H1 (cell line): ENCODE measurements at regions not wholly inside any gene's neighbourhood (a gene's known extent, or its start where the extent isn't known, plus 50 kb on each side); places are given as distances from the start of the nearest gene placed in this dataset.

Source experiments
- CTCF ChIA-PET: fragments of 300-600 bp; sonication (Branson Sonifier 250); formaldehyde crosslinking; loops from one replicate; lab custom pipeline; 2021; ENCODE audit not compliant: partially characterized antibody; lab: Charles Lee
- POLR2A ChIA-PET: fragments of 300-600 bp; sonication (Branson Sonifier 250); formaldehyde crosslinking; loops from one replicate; lab custom pipeline; 2021; ENCODE audit warnings: inconsistent platforms; ENCODE audit not compliant: partially characterized antibody; lab: Charles Lee
- DNase-seq, 2 experiments: peaks; one replicate each; pipeline versions ENCODE4 v3.0.0 to v3.0.0-alpha.2; 2010 to 2022; ENCODE audit warnings: low spot score in 2 of 2, low read depth in 1 of 2, mixed read lengths in 1 of 2
- FAIRE-seq: peaks from 2 replicates; lab custom pipeline; 2011; peaks lifted over from hg19 to GRCh38; lab: Jason Lieb, UNC
- H2AFZ ChIP-seq: 2 replicates; pipeline ENCODE4 v1.8.1; 2012; ENCODE audit warnings: low read length, inconsistent platforms
- H2AK5ac ChIP-seq: 2 replicates; pipeline ENCODE4 v1.6.1; 2013; ENCODE audit warnings: low read depth, low read length
- H2BK120ac ChIP-seq: replicated peaks from 2 replicates; pipeline ENCODE3; 2013; ENCODE audit warnings: low read depth, low read length, inconsistent platforms
- H2BK12ac ChIP-seq: 2 replicates; pipeline ENCODE4 v1.6.1; 2013; ENCODE audit warnings: low read depth, low read length
- H2BK15ac ChIP-seq: 2 replicates; pipeline ENCODE4 v1.6.1; 2013; ENCODE audit warnings: low read length
- H2BK20ac ChIP-seq: 2 replicates; pipeline ENCODE4 v1.6.1; 2013; ENCODE audit warnings: low read length
- H2BK5ac ChIP-seq: 2 replicates; pipeline ENCODE4 v1.6.1; 2013; ENCODE audit warnings: low read depth, low read length
- H3K14ac ChIP-seq: 2 replicates; pipeline ENCODE4 v1.6.1; 2013; ENCODE audit warnings: inconsistent platforms; ENCODE audit not compliant: insufficient read length
- H3K18ac ChIP-seq: 2 replicates; pipeline ENCODE4 v1.6.1; 2013; ENCODE audit warnings: low read length; ENCODE audit errors: extremely low read depth
- H3K23ac ChIP-seq: 2 replicates; pipeline ENCODE4 v1.6.1; 2013; ENCODE audit warnings: inconsistent platforms; ENCODE audit not compliant: insufficient read length
- H3K23me2 ChIP-seq: 2 replicates; pipeline ENCODE4 v1.6.1; 2013; ENCODE audit warnings: low read depth, low read length
- H3K27ac ChIP-seq: 2 replicates; pipeline ENCODE4 v1.6.1; 2011; ENCODE audit warnings: low read depth, low read length, inconsistent platforms
- H3K27me3 ChIP-seq, 4 experiments: replicated peaks in 1 of 4; 1 replicate in 1 of 4; 2 replicates in 3 of 4; pipeline versions ENCODE4 v1.6.1 to v1.8.1; 2011 to 2013; ENCODE audit warnings: low read length in 3 of 4, mild to moderate bottlenecking in 3 of 4, inconsistent platforms in 2 of 4, mixed read lengths in 2 of 4, moderate library complexity in 1 of 4; ENCODE audit not compliant: control insufficient read depth in 3 of 4, insufficient read depth in 3 of 4; ENCODE audit errors: extremely low read depth in 1 of 4
- H3K36me3 ChIP-seq, 4 experiments: 2 replicates each; pipeline versions ENCODE4 v1.6.1 to v1.8.1; 2011 to 2013; ENCODE audit warnings: mild to moderate bottlenecking in 4 of 4, low read length in 3 of 4, moderate library complexity in 2 of 4, control low read depth in 1 of 4, inconsistent platforms in 1 of 4; ENCODE audit not compliant: insufficient read depth in 4 of 4, control insufficient read depth in 2 of 4
- H3K4ac ChIP-seq: replicated peaks from 2 replicates; pipeline ENCODE3; 2013; ENCODE audit warnings: low read length, low read depth, mixed read lengths, inconsistent platforms; ENCODE audit not compliant: insufficient read length
- H3K4me1 ChIP-seq, 4 experiments: replicated peaks in 1 of 4; 1 replicate in 1 of 4; 2 replicates in 3 of 4; pipeline versions ENCODE4 v1.6.1 to v1.8.1; 2011 to 2013; ENCODE audit warnings: low read length in 3 of 4, inconsistent platforms in 2 of 4, mixed read lengths in 1 of 4; ENCODE audit not compliant: insufficient read depth in 4 of 4, control insufficient read depth in 3 of 4
- H3K4me2 ChIP-seq, 2 experiments: 2 replicates each; pipeline versions ENCODE4 v1.6.1 to v1.8.1; 2011 to 2013; ENCODE audit warnings: low read depth in 2 of 2, low read length in 2 of 2, control low read depth in 1 of 2, inconsistent platforms in 1 of 2, mild to moderate bottlenecking in 1 of 2; ENCODE audit not compliant: insufficient read depth in 1 of 2
- H3K4me3 ChIP-seq, 4 experiments: fragments of 200-600, 300-600 bp in 1 of 4; sonication (generic), shearing (Covaris generic), sonication (Bioruptor Twin) in 1 of 4; 2 replicates each; pipeline versions ENCODE4 v1.5.1 to v1.8.1; 2011 to 2016; ENCODE audit warnings: low read length in 4 of 4, low read depth in 3 of 4, control low read depth in 2 of 4, inconsistent platforms in 2 of 4, mild to moderate bottlenecking in 2 of 4, mixed read lengths in 1 of 4, moderate library complexity in 1 of 4; ENCODE audit not compliant: insufficient read depth in 2 of 4; ENCODE audit errors: extremely low read depth in 1 of 4
- H3K56ac ChIP-seq: replicated peaks from 2 replicates; pipeline ENCODE3; 2013; ENCODE audit warnings: low read depth, mild to moderate bottlenecking, mixed read lengths, low read length, inconsistent platforms; ENCODE audit not compliant: insufficient read length
- H3K79me1 ChIP-seq: 2 replicates; pipeline ENCODE4 v1.6.1; 2013; ENCODE audit warnings: low read depth, low read length, control low read depth
- H3K79me2 ChIP-seq, 2 experiments: 2 replicates each; pipeline versions ENCODE4 v1.6.1 to v1.8.1; 2012 to 2013; ENCODE audit warnings: low read length in 2 of 2, mild to moderate bottlenecking in 2 of 2, inconsistent platforms in 1 of 2; ENCODE audit not compliant: insufficient read depth in 2 of 2, control insufficient read depth in 1 of 2
- H3K9ac ChIP-seq, 4 experiments: replicated peaks in 1 of 4; 1 replicate in 1 of 4; 2 replicates in 3 of 4; pipeline versions ENCODE4 v1.6.1 to v1.8.1; 2011 to 2013; ENCODE audit warnings: low read depth in 3 of 4, low read length in 3 of 4, control low read depth in 2 of 4, mild to moderate bottlenecking in 2 of 4, moderate library complexity in 2 of 4, inconsistent platforms in 1 of 4; ENCODE audit errors: extremely low read depth in 1 of 4
- H3K9me3 ChIP-seq, 2 experiments: 2 replicates each; pipeline versions ENCODE4 v1.6.1 to v1.8.1; 2012 to 2013; ENCODE audit warnings: mild to moderate bottlenecking in 2 of 2, moderate library complexity in 2 of 2, control low read depth in 1 of 2, inconsistent platforms in 1 of 2, low read depth in 1 of 2, low read length in 1 of 2, mixed read lengths in 1 of 2; ENCODE audit not compliant: insufficient read depth in 2 of 2
- H4K20me1 ChIP-seq, 2 experiments: replicated peaks in 1 of 2; 2 replicates each; pipeline versions ENCODE3 to v1.8.1; 2011 to 2013; ENCODE audit warnings: inconsistent platforms in 2 of 2, low read length in 2 of 2, mild to moderate bottlenecking in 1 of 2; ENCODE audit not compliant: insufficient read depth in 2 of 2, control insufficient read depth in 1 of 2
- H4K5ac ChIP-seq: 2 replicates; pipeline ENCODE4 v1.6.1; 2013; ENCODE audit warnings: low read length, low read depth, mixed read lengths, inconsistent platforms; ENCODE audit not compliant: insufficient read length
- H4K8ac ChIP-seq: 2 replicates; pipeline ENCODE4 v1.8.0; 2013; ENCODE audit warnings: mild to moderate bottlenecking, moderate library complexity, low read length, inconsistent platforms; ENCODE audit not compliant: insufficient read depth; ENCODE audit errors: extremely low read depth
- H4K91ac ChIP-seq: replicated peaks from 2 replicates; pipeline ENCODE3; 2013; ENCODE audit warnings: low read length, mixed read lengths, inconsistent platforms; ENCODE audit not compliant: insufficient read length
- ATF3 ChIP-seq: IDR thresholded peaks from 2 replicates; pipeline ENCODE4 v1.6.1; 2011; ENCODE audit warnings: low read depth, mild to moderate bottlenecking, low read length; ENCODE audit not compliant: insufficient read depth
- CHD2 ChIP-seq: IDR thresholded peaks from 2 replicates; pipeline ENCODE4 v1.6.1; 2012; ENCODE audit warnings: low read length, improper control_type of control experiment
- CREB1 ChIP-seq: IDR thresholded peaks from 2 replicates; pipeline ENCODE4 v1.6.1; 2012; ENCODE audit warnings: inconsistent platforms
- CTCF ChIP-seq, 3 experiments: IDR thresholded peaks; 1 replicate in 2 of 3; 2 replicates in 1 of 3; pipeline versions ENCODE4 v1.5.1 to v1.6.1; 2011; ENCODE audit warnings: low read length in 3 of 3, mild to moderate bottlenecking in 3 of 3, inconsistent platforms in 2 of 3, low read depth in 1 of 3, moderate library complexity in 1 of 3; ENCODE audit not compliant: insufficient read depth in 1 of 3; ENCODE audit errors: control extremely low read depth in 1 of 3
- EZH2 ChIP-seq: fragments of 200-600 bp; sonication (generic); IDR thresholded peaks from 2 replicates; pipeline ENCODE4 v1.7.1; 2012; ENCODE audit warnings: low read depth, mild to moderate bottlenecking, moderate library complexity, low read length, inconsistent platforms; ENCODE audit not compliant: severe bottlenecking
- NANOG ChIP-seq: IDR thresholded peaks from 2 replicates; pipeline ENCODE4 v1.6.1; 2011; ENCODE audit warnings: low read length, low read depth, mild to moderate bottlenecking, inconsistent platforms; ENCODE audit not compliant: insufficient read depth, poor library complexity, severe bottlenecking
- POLR2AphosphoS5 ChIP-seq: IDR thresholded peaks from 2 replicates; pipeline ENCODE4 v1.6.1; 2011; ENCODE audit warnings: low read depth, low read length
- SIN3A ChIP-seq, 2 experiments: IDR thresholded peaks in 1 of 2; conservative IDR thresholded peaks in 1 of 2; 2 replicates each; pipeline ENCODE4 v1.6.1; 2011 to 2012; ENCODE audit warnings: low read length in 2 of 2, improper control_type of control experiment in 1 of 2, low read depth in 1 of 2, mild to moderate bottlenecking in 1 of 2
- SP2 ChIP-seq: IDR thresholded peaks from 2 replicates; pipeline ENCODE4 v1.6.1; 2012; ENCODE audit warnings: mild to moderate bottlenecking, low read length, inconsistent platforms
- TCF12 ChIP-seq: IDR thresholded peaks from 2 replicates; pipeline ENCODE4 v1.6.1; 2011; ENCODE audit warnings: low read depth, mild to moderate bottlenecking, low read length
- TEAD4 ChIP-seq: IDR thresholded peaks from 2 replicates; pipeline ENCODE4 v1.6.1; 2012; ENCODE audit warnings: low read depth, low read length, inconsistent platforms, mixed read lengths
- ZNF274 ChIP-seq: IDR thresholded peaks from 2 replicates; pipeline ENCODE4 v1.7.0; 2012; ENCODE audit warnings: low read length, borderline replicate concordance; ENCODE audit errors: extremely low read depth
- WGBS, 2 experiments: shearing (Covaris generic) in 1 of 2; methylation state at CpG; one replicate each; pipeline versions ENCODE4 v1.1.6 to v1.1.7; 2013 to 2015; ENCODE audit warnings: low lambda C conversion rate in 2 of 2, mixed read lengths in 2 of 2, inconsistent platforms in 1 of 2, low coverage in 1 of 2, missing lambda C conversion rate in 1 of 2; ENCODE audit not compliant: insufficient replicate concordance in 2 of 2, insufficient coverage in 1 of 2, insufficient read length in 1 of 2; ENCODE audit errors: extremely low coverage in 1 of 2, missing lambda C conversion rate in 1 of 2; 5-methylcytosine and 5-hydroxymethylcytosine counted together

GRCh38 chr11:15705891-15706290 is 591.2 kb downstream of the INSC start:
- 90% methylated on average over 5 of the region's 5 CpGs; no CpG with 5 or more reads in 1 of the 2 experiments for WGBS, 2 experiments
- TF ChIP-seq CTCF (IDR thresholded peaks at IDR 0.05; ENCODE audit: control extremely low read depth in 1 of 3, insufficient read depth in 1 of 3, low read depth in 1 of 3, low read length in 3 of 3) (no peak), SIN3A (conservative IDR thresholded peaks at IDR 0.05 in 1 of 2, IDR thresholded peaks at IDR 0.05 in 1 of 2; ENCODE audit: low read depth in 1 of 2, low read length in 2 of 2) (no peak), NANOG (no peak), TCF12 (no peak), TEAD4 (no peak), CHD2 (no peak), CREB1 (no peak), ZNF274 (no peak), SP2 (no peak), ATF3 (no peak), POLR2AphosphoS5 (no peak), EZH2 (no peak)

More at GRCh38 chr11:15705891-15706290, 591.2 kb downstream of the INSC start:
- H3K14ac ChIP-seq, result no peak overlapping the region
- H3K79me2 ChIP-seq, result no peaks in the 10 kb centered on the region
- no peak overlapping the region for H3K4me2 ChIP-seq
- H4K91ac ChIP-seq, result no peak overlapping the region
- H2BK15ac ChIP-seq, result no peak overlapping the region
- ChIA-PET POLR2A (no interaction called here), CTCF (interaction anchor here (1.6 kb wide), 1 partner anchor 67 kb away, joined by 4 read pairs; no protein-coding TSS in a partner anchor)
- H3K23me2 ChIP-seq, result no peaks in the 10 kb centered on the region
- no peak overlapping the region for H3K23ac ChIP-seq
- no peak overlapping the region for H3K9ac ChIP-seq
- H3K36me3 ChIP-seq, result no peaks in the 10 kb centered on the region
- H3K4me1 ChIP-seq, result peaks cover 0 to 4% (median 0%) of the 10 kb centered on the region in 4 experiments; a peak in 3 of 7 replicates
- H4K5ac ChIP-seq, result no peak overlapping the region
- no peak overlapping the region for H2AFZ ChIP-seq
- H3K79me1 ChIP-seq, result no peaks in the 10 kb centered on the region
- no peak overlapping the region for H2BK20ac ChIP-seq
- H3K27me3 ChIP-seq, result peaks cover 0 to 3% (median 0%) of the 10 kb centered on the region in 4 experiments; a peak in 4 of 7 replicates
- no peak overlapping the region for H2BK120ac ChIP-seq
- no peak overlapping the region for H2BK5ac ChIP-seq
- no peak overlapping the region for H2BK12ac ChIP-seq
- FAIRE-seq (no peak), DNase-seq (no peak)
- no peaks in the 10 kb centered on the region; a peak in 1 of 4 replicates for H3K9me3 ChIP-seq
- H2AK5ac ChIP-seq, result no peak overlapping the region
- H3K56ac ChIP-seq, result no peak overlapping the region
- no peak overlapping the region for H3K27ac ChIP-seq
- no peaks in the 10 kb centered on the region for H4K20me1 ChIP-seq
- H3K4me3 ChIP-seq, result no peak overlapping the region
- no peak overlapping the region for H4K8ac ChIP-seq
- no peak overlapping the region for H3K4ac ChIP-seq
- H3K18ac ChIP-seq, result no peak overlapping the region
